A549 (cell line): ENCODE measurements at regions not wholly inside any gene's neighbourhood (a gene's known extent, or its start where the extent isn't known, plus 50 kb on each side); places are given as distances from the start of the nearest gene placed in this dataset.

Experiments
- ATAC-seq, 2 experiments: fragments of 200-7000 bp in 1 of 2; fragments of >200 bp in 1 of 2; cut with Nextera tagmentation in 1 of 2; cut with Tn5 transposase in 1 of 2; 3 replicates each; pipeline versions ENCODE4 v1.8.0 to v1.9.1; 2018 to 2020; ENCODE audit warnings: mild to moderate bottlenecking in 1 of 2, moderate library complexity in 1 of 2
- CTCF ChIA-PET: fragments of 300-600 bp; sonication (Branson Sonifier 250); formaldehyde crosslinking; extraction: SDS; loops from one replicate; lab custom pipeline; 2021; ENCODE audit warnings: antibody characterized with exemption, inconsistent platforms; lab: Yijun Ruan, JAX
- POLR2A ChIA-PET: fragments of 350-600 bp; formaldehyde crosslinking; extraction: SDS; loops from one replicate; lab custom pipeline; 2021; ENCODE audit warnings: antibody characterized with exemption, inconsistent platforms; lab: Yijun Ruan, JAX
- DNase-seq, 2 experiments: peaks; one replicate each; pipeline versions ENCODE4 v3.0.0 to v3.0.0-alpha.2; 2011 to 2016; ENCODE audit warnings: low read depth in 1 of 2, low spot score in 1 of 2
- FAIRE-seq: peaks from 2 replicates; lab custom pipeline; 2011; peaks lifted over from hg19 to GRCh38; lab: Jason Lieb, UNC
- H3K27ac ChIP-seq, 2 experiments: fragments of >200 bp; sonication (Bioruptor Twin); formaldehyde crosslinking; 3 replicates each; pipeline ENCODE4 v1.5.1; 2016 to 2017
- H3K4me1 ChIP-seq: fragments of >200 bp; sonication (Bioruptor Twin); formaldehyde crosslinking; 3 replicates; pipeline ENCODE4 v1.6.1; 2016
- H3K4me2 ChIP-seq: fragments of >200 bp; sonication (Bioruptor Twin); formaldehyde crosslinking; 3 replicates; pipeline ENCODE4 v1.6.1; 2016
- H3K4me3 ChIP-seq: fragments of >200 bp; sonication (Bioruptor Twin); formaldehyde crosslinking; 3 replicates; pipeline ENCODE4 v1.5.1; 2016
- H3K9me3 ChIP-seq: fragments of >200 bp; sonication (Bioruptor Twin); formaldehyde crosslinking; 3 replicates; pipeline ENCODE4 v1.6.1; 2016
- ATOH8 ChIP-seq: fragments of 250-450 bp; sonication (Bioruptor Pico); IDR thresholded peaks from 2 replicates; pipeline ENCODE4 v1.5.0; 2020; ENCODE audit warnings: low read depth, mild to moderate bottlenecking, moderate library complexity
- CEBPB ChIP-seq, 2 experiments: fragments of >200 bp in 1 of 2; sonication (Bioruptor Twin) in 1 of 2; formaldehyde crosslinking in 1 of 2; IDR thresholded peaks; 2 replicates each; pipeline ENCODE4 v1.6.1; 2012 to 2016
- CHD4 ChIP-seq: fragments of 200-600 bp; sonication (generic); IDR thresholded peaks from 2 replicates; pipeline ENCODE4 v1.6.1; 2016; ENCODE audit warnings: antibody characterized with exemption, mild to moderate bottlenecking, borderline replicate concordance
- ELK1 ChIP-seq: fragments of 150-350 bp; IDR thresholded peaks from 2 replicates; pipeline ENCODE4 v1.6.1; 2014; ENCODE audit warnings: low read depth, mild to moderate bottlenecking, low read length
- FOSB ChIP-seq: fragments of 250-450 bp; sonication (Bioruptor Pico); IDR thresholded peaks from 2 replicates; pipeline ENCODE4 v1.5.0; 2020; ENCODE audit warnings: mild to moderate bottlenecking, moderate library complexity
- HDAC2 ChIP-seq: fragments of 200-600 bp; sonication (generic); IDR thresholded peaks from 2 replicates; pipeline ENCODE4 v1.6.1; 2016
- HMGXB4 ChIP-seq: fragments of 250-450 bp; sonication (Bioruptor Pico); IDR thresholded peaks from 2 replicates; pipeline ENCODE4 v1.5.0; 2021; ENCODE audit warnings: mild to moderate bottlenecking, moderate library complexity, borderline replicate concordance
- MAX ChIP-seq: IDR thresholded peaks from 2 replicates; pipeline ENCODE4 v1.6.1; 2012
- MAZ ChIP-seq: fragments of 150-350 bp; IDR thresholded peaks from 2 replicates; pipeline ENCODE4 v1.6.1; 2014; ENCODE audit warnings: antibody characterized with exemption, low read depth, low read length, borderline replicate concordance
- NR3C1 ChIP-seq: fragments of >200 bp; sonication (Bioruptor Twin); formaldehyde crosslinking; IDR thresholded peaks from 3 replicates; pipeline ENCODE4 v1.6.1; 2017
- POLR2A ChIP-seq: IDR thresholded peaks from 2 replicates; pipeline ENCODE4 v1.6.1; 2012; ENCODE audit warnings: mild to moderate bottlenecking, low read length
- SMC3 ChIP-seq: fragments of >200 bp; sonication (Bioruptor Twin); formaldehyde crosslinking; IDR thresholded peaks from 3 replicates; pipeline ENCODE4 v1.6.1; 2018; ENCODE audit warnings: inconsistent platforms
- TFCP2L1 ChIP-seq: fragments of 250-450 bp; sonication (Bioruptor Pico); IDR thresholded peaks from 2 replicates; pipeline ENCODE4 v1.5.0; 2021; ENCODE audit warnings: mild to moderate bottlenecking
- TP53 ChIP-seq: fragments of 250-450 bp; sonication (Bioruptor Pico); IDR thresholded peaks from 2 replicates; pipeline ENCODE4 v1.5.0; 2021; ENCODE audit warnings: mild to moderate bottlenecking, moderate library complexity
- USF2 ChIP-seq: fragments of 450-650 bp; IDR thresholded peaks from 2 replicates; pipeline ENCODE4 v1.6.1; 2014; ENCODE audit warnings: antibody characterized with exemption
- ZFP36 ChIP-seq: fragments of 450-650 bp; IDR thresholded peaks from 2 replicates; pipeline ENCODE4 v1.6.1; 2014; ENCODE audit warnings: borderline replicate concordance; ENCODE audit not compliant: partially characterized antibody
- ZSCAN20 ChIP-seq: fragments of 250-450 bp; sonication (Bioruptor Pico); IDR thresholded peaks from 2 replicates; pipeline ENCODE4 v1.8.0; 2022; ENCODE audit warnings: mild to moderate bottlenecking, moderate library complexity
- WGBS: methylation state at CpG from one replicate; pipeline ENCODE4 v1.1.6; 2017; ENCODE audit errors: missing lambda C conversion rate; 5-methylcytosine and 5-hydroxymethylcytosine counted together
- TF ChIP-seq, protein P1 (sequence below): fragments of >200 bp; sonication (Bioruptor Twin); formaldehyde crosslinking; IDR thresholded peaks from 3 replicates; pipeline ENCODE4 v1.6.1; 2016

GRCh38 chr6:139752086-139752485 is 377.6 kb upstream of the CITED2 start:
- no peak for ATAC-seq

DNA sequence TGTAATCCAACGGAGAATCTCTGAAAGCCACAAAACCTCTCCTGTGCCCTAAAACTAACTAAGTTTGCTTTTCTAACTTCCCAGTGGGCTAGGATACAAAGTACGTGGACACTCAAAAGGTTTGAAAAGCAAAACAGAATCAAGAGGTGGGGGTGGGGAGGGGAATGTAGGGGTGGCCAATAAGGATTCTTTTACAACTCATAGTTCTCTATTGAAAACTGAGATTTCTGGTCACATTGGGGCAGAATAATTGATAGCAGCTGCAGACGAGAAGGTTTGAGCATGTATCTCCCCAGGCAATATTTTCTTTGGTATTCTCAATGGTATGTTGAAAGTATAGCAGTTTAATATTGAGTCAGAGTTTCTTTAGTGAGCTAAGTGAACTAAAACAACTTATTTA is 376.7 kb upstream of the CITED2 start:
- H3K4me3 ChIP-seq: no peak overlapping the region
- no peaks in the 10 kb centered on the region for H3K9me3 ChIP-seq
- TF ChIP-seq ELK1 (no peak), POLR2A (no peak)
- 82% methylated on average over 3 of the region's 3 CpGs for WGBS
- H3K4me1 ChIP-seq: peaks cover 42% of the 10 kb centered on the region
- ATAC-seq (no peak), DNase-seq (no peak), FAIRE-seq (no peak)
- H3K4me2 ChIP-seq: no peak overlapping the region
- H3K27ac ChIP-seq: no peak overlapping the region
- ChIA-PET POLR2A (no interaction called here), CTCF (no interaction called here)

More at GRCh38 chr6:139752086-139752485, 377.6 kb upstream of the CITED2 start:
- no peak for FAIRE-seq
- ChIA-PET POLR2A (no interaction called here), CTCF (interaction anchor here (0.6 kb wide), 1 partner anchor 184 kb away, joined by 3 read pairs; no protein-coding TSS in a partner anchor)
- 94% methylated on average over 2 of the region's 2 CpGs for WGBS
- no peak for DNase-seq
- H3K4me2 ChIP-seq: no peak overlapping the region
- no peaks in the 10 kb centered on the region for H3K9me3 ChIP-seq
- peaks cover 42% of the 10 kb centered on the region for H3K4me1 ChIP-seq
- H3K27ac ChIP-seq: no peak overlapping the region; a peak in 1 of 6 replicates
- no peak overlapping the region for H3K4me3 ChIP-seq
- TF ChIP-seq SMC3 (no peak), HMGXB4 (CRISPR knock-in tag) (no peak), MAZ (no peak), TP53 (no peak), TFCP2L1 (no peak), FOSB (CRISPR knock-in tag) (no peak), USF2 (no peak), CHD4 (no peak), ZSCAN20 (CRISPR knock-in tag) (no peak), ZFP36 (no peak), HDAC2 (no peak), ATOH8 (CRISPR knock-in tag) (no peak), MAX (no peak), CEBPB (IDR thresholded peaks at IDR 0.05) (no peak), NR3C1 (no peak)
- TF ChIP-seq, protein P1, sequence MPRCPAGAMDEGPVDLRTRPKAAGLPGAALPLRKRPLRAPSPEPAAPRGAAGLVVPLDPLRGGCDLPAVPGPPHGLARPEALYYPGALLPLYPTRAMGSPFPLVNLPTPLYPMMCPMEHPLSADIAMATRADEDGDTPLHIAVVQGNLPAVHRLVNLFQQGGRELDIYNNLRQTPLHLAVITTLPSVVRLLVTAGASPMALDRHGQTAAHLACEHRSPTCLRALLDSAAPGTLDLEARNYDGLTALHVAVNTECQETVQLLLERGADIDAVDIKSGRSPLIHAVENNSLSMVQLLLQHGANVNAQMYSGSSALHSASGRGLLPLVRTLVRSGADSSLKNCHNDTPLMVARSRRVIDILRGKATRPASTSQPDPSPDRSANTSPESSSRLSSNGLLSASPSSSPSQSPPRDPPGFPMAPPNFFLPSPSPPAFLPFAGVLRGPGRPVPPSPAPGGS: no peak
